SK-N-DZ (cell line): ENCODE measurements at regions not wholly inside any gene's neighbourhood (a gene's known extent, or its start where the extent isn't known, plus 50 kb on each side); places are given as distances from the start of the nearest gene placed in this dataset.

ENCODE experiments used
- small RNA-seq, 2 experiments: library from RNA; depleted of rRNA; stranded (forward); fragments of <200 nt; gene quantifications; one replicate each; pipeline ENCODE3, GENCODE V24; 2014

Small RNA genes lying in the stretch of these regions (small RNA-seq; reads per million reads assigned to genes)
- 0 reads per million in 2 experiments for gene MIR1587
- gene MIR3937, result 0 to 0.04 reads per million in 2 experiments
- gene RN7SL732P, result 0 to 0.44 reads per million in 2 experiments
- 0 reads per million in 2 experiments for gene RNU6-591P
